Tibial artery (tissue), 4 donors: ENCODE measurements at regions not wholly inside any gene's neighbourhood (a gene's known extent, or its start where the extent isn't known, plus 50 kb on each side); places are given as distances from the start of the nearest gene placed in this dataset.

Experiments
- DNase-seq, 2 donors: peaks; one replicate each; pipeline ENCODE4 v3.0.0-alpha.2; 2019
- H3K27ac ChIP-seq, 2 donors: fragments of 200-600 bp; sonication (generic) in 1 of 2; 1 replicate in 1 of 2; 2 replicates in 1 of 2; pipeline ENCODE4 v1.5.1; 2018 to 2019; ENCODE audit warnings: mild to moderate bottlenecking in 1 of 2
- H3K27me3 ChIP-seq, 2 donors: fragments of 200-600 bp; sonication (generic) in 1 of 2; one replicate each; pipeline versions ENCODE4 v1.5.1 to v1.6.0; 2016 to 2019
- H3K36me3 ChIP-seq, 3 donors: fragments of 200-600 bp; sonication (generic) in 2 of 3; one replicate each; pipeline ENCODE4 v1.5.1; 2016 to 2019; ENCODE audit warnings: mild to moderate bottlenecking in 2 of 3
- H3K4me1 ChIP-seq, 4 donors: fragments of 200-600 bp; sonication (generic) in 2 of 4; 1 replicate in 3 of 4; 2 replicates in 1 of 4; pipeline ENCODE4 v1.5.1; 2016 to 2019
- H3K4me3 ChIP-seq, 2 donors: fragments of 200-600 bp; sonication (generic) in 1 of 2; 1 replicate in 1 of 2; 2 replicates in 1 of 2; pipeline ENCODE4 v1.5.1; 2018 to 2019; ENCODE audit warnings: mild to moderate bottlenecking in 2 of 2
- H3K9me3 ChIP-seq, 3 donors: fragments of 200-600 bp; sonication (generic) in 1 of 3; one replicate each; pipeline ENCODE4 v1.5.1; 2016 to 2019
- intact Hi-C: fragments of 100-400 bp; cut with DNase I; formaldehyde crosslinking; loops from one replicate; pipeline ENCODE4 v1.15.0; 2023; ENCODE audit warnings: low total_unique reads
- TF ChIP-seq, protein P1 (sequence below), 2 experiments: fragments of 200-600 bp in 1 of 2; fragments of 450-650 bp in 1 of 2; IDR thresholded peaks; one replicate each; pipeline ENCODE4 v1.5.1; 2017 to 2019; ENCODE audit warnings: antibody characterized with exemption in 2 of 2, mild to moderate bottlenecking in 1 of 2, moderate library complexity in 1 of 2

DNA sequence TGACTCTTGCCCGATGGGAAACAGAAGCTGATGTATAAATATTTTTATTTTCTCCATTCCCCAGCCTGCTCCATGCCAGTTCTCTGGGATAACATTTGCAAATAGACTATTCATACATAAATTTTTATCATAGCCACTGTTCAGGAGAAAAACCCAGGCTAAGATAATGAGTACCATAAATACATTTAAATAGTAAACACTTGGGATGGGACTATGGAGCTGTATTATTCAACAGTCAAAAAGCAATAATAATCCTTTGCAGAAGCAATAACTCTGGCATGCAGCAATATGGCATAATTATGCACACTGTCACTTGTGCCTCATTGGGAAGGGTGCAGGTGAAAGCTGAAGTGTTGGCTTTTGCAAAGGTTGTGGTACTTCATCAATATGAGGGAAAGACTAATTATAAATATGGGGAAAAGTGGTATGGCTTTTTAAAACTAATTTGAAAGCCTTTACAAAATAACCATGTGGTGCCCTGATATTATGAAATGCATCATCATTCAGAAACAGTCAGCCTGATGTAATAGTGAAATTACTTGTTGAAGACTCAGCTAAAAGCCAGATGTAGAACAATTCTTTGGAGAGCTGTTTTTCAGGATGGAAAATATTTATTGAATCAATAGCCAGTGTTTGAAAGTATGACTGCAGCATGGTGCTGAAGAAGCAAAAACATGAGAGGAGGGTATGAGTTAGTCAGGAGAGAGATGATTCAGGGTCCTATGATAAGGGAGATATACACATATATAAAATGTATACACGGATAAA lies 2476.7 kb downstream of the PCDH9 start:
- no peaks in the 10 kb centered on the region for H3K9me3 ChIP-seq
- H3K27me3 ChIP-seq = no peaks in the 10 kb centered on the region
- TF ChIP-seq, protein P1, sequence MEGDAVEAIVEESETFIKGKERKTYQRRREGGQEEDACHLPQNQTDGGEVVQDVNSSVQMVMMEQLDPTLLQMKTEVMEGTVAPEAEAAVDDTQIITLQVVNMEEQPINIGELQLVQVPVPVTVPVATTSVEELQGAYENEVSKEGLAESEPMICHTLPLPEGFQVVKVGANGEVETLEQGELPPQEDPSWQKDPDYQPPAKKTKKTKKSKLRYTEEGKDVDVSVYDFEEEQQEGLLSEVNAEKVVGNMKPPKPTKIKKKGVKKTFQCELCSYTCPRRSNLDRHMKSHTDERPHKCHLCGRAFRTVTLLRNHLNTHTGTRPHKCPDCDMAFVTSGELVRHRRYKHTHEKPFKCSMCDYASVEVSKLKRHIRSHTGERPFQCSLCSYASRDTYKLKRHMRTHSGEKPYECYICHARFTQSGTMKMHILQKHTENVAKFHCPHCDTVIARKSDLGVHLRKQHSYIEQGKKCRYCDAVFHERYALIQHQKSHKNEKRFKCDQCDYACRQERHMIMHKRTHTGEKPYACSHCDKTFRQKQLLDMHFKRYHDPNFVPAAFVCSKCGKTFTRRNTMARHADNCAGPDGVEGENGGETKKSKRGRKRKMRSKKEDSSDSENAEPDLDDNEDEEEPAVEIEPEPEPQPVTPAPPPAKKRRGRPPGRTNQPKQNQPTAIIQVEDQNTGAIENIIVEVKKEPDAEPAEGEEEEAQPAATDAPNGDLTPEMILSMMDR (IDR thresholded peaks at IDR 0.05) = no peak
- intact Hi-C loops = no loop called here
- no peaks in the 10 kb centered on the region for H3K36me3 ChIP-seq
- DNase-seq = no peak
- no peaks in the 10 kb centered on the region for H3K4me1 ChIP-seq
- no peak overlapping the region for H3K4me3 ChIP-seq
- H3K27ac ChIP-seq = no peak overlapping the region

DNA sequence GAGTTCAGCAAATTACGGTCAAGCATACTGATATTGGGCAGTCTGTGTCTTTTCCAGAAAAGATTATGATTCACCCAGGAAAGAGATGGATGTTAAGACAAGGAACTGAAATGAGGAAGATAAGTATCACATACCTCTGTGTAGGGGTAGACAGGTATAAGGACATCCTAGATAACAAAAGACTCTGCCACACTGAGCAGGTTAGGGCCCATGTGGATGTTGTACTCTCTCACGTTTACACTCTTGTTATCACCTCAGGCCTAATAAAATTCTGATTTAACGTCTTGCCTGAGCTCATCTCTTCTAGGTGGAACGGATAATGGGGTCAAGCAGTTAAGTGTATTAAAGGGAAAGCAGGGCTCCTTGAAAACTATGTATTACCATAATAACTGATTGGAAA lies 2480.8 kb downstream of the PCDH9 start:
- no peak overlapping the region for H3K27ac ChIP-seq
- DNase-seq = no peak
- TF ChIP-seq, protein P1 (IDR thresholded peaks at IDR 0.05) = no peak
- intact Hi-C loops = no loop called here
- no peaks in the 10 kb centered on the region for H3K9me3 ChIP-seq
- no peaks in the 10 kb centered on the region for H3K4me1 ChIP-seq
- H3K36me3 ChIP-seq = no peaks in the 10 kb centered on the region
- no peak overlapping the region for H3K4me3 ChIP-seq
- no peaks in the 10 kb centered on the region for H3K27me3 ChIP-seq

GRCh38 chr13:64746845-64747244 lies 2483.3 kb downstream of the PCDH9 start:
- intact Hi-C loops = no loop called here
- H3K4me1 ChIP-seq = no peaks in the 10 kb centered on the region

GRCh38 chr13:64740493-64740892 lies 2489.6 kb downstream of the PCDH9 start:
- no peaks in the 10 kb centered on the region for H3K27me3 ChIP-seq
- H3K4me3 ChIP-seq = no peak overlapping the region
- intact Hi-C loops = no loop called here
- TF ChIP-seq, protein P1 (IDR thresholded peaks at IDR 0.05) = no peak
- H3K27ac ChIP-seq = no peak overlapping the region
- H3K4me1 ChIP-seq = no peaks in the 10 kb centered on the region
- no peaks in the 10 kb centered on the region for H3K36me3 ChIP-seq
- no peak for DNase-seq
- peaks cover 0 to 5% (median 0%) of the 10 kb centered on the region in 3 donors for H3K9me3 ChIP-seq

More at GRCh38 chr13:64746845-64747244, 2483.3 kb downstream of the PCDH9 start:
- no peaks in the 10 kb centered on the region for H3K27me3 ChIP-seq
- no peak for DNase-seq
- H3K4me3 ChIP-seq = no peak overlapping the region
- TF ChIP-seq, protein P1 (IDR thresholded peaks at IDR 0.05) = no peak
- H3K9me3 ChIP-seq = no peaks in the 10 kb centered on the region
- H3K36me3 ChIP-seq = no peaks in the 10 kb centered on the region
- H3K27ac ChIP-seq = no peak overlapping the region

- H3K27me3 ChIP-seq = no peaks in the 10 kb centered on the region
- H3K36me3 ChIP-seq = no peaks in the 10 kb centered on the region
- no peak overlapping the region for H3K4me3 ChIP-seq
- no peak overlapping the region for H3K27ac ChIP-seq
- no peaks in the 10 kb centered on the region for H3K9me3 ChIP-seq
- H3K4me1 ChIP-seq = no peaks in the 10 kb centered on the region
- DNase-seq = no peak
- TF ChIP-seq, protein P1 (IDR thresholded peaks at IDR 0.05) = no peak
- intact Hi-C loops = no loop called here
These were observed 2504.6 kb downstream of the PCDH9 start for GRCh38 chr13:64725492-64725891.
